ENCODE measurements at regions not wholly inside any gene's neighbourhood (a gene's known extent, or its start where the extent isn't known, plus 50 kb on each side); places are given as distances from the start of the nearest gene placed in this dataset.
"Not testable (repeated sequence)": the region's sequence is repeated elsewhere in the genome, so short reads cannot be mapped to it uniquely, and the experiment has no call there.

DNA sequence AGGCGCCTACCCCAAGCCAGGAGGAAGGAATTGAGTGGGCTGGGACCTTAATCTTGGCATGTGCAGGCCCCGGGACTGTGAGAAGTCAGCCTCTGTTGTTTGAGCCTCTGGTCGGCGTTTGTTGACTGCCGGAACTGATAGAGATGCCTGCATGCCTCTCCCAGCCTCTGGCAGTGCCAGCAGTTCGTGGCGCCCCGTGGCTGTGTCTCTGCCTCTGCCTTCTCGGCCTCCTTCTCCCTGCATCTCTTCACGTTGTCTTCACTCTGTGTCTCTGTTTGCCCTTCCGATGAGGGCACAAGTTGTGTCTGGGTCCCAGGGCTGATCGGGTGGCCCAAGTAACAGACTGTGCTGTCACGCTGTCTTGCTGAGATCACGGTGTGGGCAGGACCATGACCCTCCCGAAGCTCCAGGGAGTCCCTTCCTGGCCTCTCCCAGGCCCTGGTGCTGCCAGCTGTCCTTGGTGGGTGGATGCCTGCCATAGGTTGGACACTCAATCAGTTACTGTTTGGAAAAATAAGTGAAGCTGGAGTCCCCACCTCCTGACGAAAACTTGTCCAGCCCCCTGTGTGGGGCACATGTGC is 133.5 kb upstream of the LPCAT1 start:
- Mint-ChIP-seq H3K4me3 (no peak overlapping the region), H3K27ac (no peak overlapping the region), H3K4me1 (peaks cover 11 to 17% (median 14%) of the 10 kb centered on the region in 3 donors), H3K36me3 (no peaks in the 10 kb centered on the region), H3K27me3 (peaks cover 6 to 60% (median 29%) of the 10 kb centered on the region in 3 donors), H3K9me3 (no peaks in the 10 kb centered on the region)
- DNase-seq (no peak), ATAC-seq (ENCODE audit: low read depth in 2 of 2) (no peak)

DNA sequence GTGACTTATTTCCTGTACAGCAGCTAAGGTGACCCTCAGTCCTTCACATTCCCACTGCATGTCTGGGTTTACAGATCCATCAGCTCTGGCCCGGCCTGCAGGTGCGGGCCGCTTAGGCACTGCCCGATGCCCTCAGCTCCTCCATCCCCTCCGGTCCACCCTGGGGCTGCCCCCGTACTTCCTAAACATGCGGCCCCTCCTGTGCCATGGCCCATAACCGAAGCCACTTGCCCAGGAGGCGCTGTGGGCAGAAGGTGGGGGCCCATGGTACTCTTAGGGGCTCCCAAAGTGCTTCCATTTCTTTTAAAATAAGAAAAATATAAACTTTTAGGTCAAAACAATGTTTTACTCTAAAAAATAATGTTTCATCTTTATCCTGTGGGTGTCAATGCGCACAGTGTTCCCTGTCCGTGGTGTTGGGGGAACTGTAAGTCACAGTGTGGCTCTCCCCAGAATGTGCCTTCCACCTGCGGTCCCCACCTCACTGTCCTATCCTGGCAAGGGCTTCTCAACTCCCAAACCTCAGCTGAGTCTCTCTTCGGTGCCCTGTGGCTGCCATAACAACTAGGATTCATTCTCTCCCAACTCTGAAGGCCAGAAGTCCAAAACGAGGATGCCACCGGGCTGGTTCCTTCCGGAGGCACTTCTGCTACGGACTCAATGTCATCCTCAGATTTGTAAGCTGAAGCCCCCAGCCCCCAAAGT is 132.7 kb upstream of the LPCAT1 start:
- peaks cover 6 to 57% (median 27%) of the 10 kb centered on the region in 3 donors for H3K27me3 Mint-ChIP-seq

DNA sequence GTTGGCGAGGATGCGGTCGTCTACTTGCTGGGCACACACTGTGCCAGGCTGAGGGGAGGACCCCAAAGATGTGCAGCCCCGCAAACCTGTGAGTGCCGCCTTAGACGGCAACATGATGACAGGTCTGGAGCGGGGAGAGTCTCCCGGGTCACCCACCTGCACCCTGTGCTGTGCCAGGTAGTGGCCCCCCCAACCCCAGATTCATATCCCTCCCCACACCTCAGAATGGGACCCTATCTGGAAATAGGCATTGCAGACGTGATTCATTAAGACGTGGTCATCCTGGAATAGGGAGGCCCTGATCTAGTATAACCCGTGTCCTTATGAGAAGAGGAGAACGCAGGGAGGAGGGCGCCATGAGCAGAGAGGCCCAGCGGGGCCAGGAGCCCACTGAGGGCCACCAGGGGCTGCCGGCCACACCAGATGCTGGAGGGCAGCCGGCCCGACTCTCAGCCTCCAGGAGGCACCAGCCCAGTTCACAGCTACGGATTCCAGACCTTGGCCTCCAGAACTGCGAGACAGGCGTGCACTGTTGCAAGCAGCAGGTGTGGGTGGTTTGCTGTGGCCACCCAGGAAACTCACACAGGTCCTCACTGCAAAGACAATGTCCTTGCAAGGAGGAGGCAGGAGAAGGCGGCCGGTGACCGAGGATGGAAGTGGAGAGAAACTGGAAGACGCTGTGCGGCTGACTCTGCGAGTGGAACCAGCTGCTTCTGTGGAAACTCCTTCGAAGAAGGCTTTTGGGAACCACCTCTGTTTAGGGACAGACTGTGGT is 131.9 kb upstream of the LPCAT1 start:
- Mint-ChIP-seq H3K36me3 (no peaks in the 10 kb centered on the region), H3K4me3 (peak overlapping the region in 2 of 8 donors; percentile 15 to 70), H3K9me3 (no peaks in the 10 kb centered on the region), H3K27ac (no peak overlapping the region), H3K4me1 (peaks cover 11 to 20% (median 17%) of the 10 kb centered on the region in 3 donors), H3K27me3 (peaks cover 6 to 58% (median 30%) of the 10 kb centered on the region in 3 donors)
- ATAC-seq (ENCODE audit: low read depth in 2 of 2): no peak
- no peak for DNase-seq

More for the DNA sequence above, 132.7 kb upstream of the LPCAT1 start:
- no peak overlapping the region for H3K27ac Mint-ChIP-seq
- peak overlapping the region in 1 of 8 donors; percentile 15 for H3K4me3 Mint-ChIP-seq
- H3K36me3 Mint-ChIP-seq: no peaks in the 10 kb centered on the region
- ATAC-seq (ENCODE audit: low read depth in 2 of 2) (no peak), DNase-seq (no peak)
- peaks cover 11 to 17% (median 14%) of the 10 kb centered on the region in 3 donors for H3K4me1 Mint-ChIP-seq
- no peaks in the 10 kb centered on the region for H3K9me3 Mint-ChIP-seq

DNA sequence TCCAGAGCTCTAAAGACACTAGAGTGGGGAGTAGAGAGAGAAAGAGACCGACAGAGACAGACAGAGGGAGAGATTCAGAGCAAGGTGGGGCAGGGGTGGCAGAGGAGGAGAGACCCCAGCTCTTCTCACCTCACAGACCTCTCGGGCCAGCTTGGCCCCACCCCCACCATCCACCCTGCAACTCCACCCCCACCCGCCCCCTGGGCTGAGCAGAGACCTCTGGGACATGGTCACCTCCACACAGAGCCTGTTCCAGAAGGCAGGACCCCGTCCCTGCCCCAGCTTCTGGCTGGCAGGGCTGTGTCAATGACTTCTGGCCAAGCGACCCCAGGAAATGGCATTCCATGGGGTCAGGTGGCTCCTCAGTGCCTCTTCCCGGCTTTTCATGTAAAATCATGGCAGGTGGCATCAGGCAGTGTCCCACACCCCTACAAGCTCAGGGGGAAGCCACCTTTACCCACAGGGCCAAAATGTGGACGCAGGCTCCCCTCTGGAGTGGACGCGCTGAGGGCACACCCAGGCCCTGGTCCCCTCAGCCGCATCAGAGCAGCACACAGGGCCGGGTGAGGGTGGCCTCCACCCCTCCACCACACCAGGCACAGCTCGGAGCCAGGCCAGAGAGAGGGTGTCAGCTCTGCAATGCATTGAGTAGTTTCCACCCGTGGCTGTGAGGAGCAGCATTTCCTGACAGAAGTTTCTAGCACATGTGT is 131.2 kb upstream of the LPCAT1 start:
- no peak for ATAC-seq (ENCODE audit: low read depth in 2 of 2)
- peaks cover 6 to 56% (median 32%) of the 10 kb centered on the region in 3 donors for H3K27me3 Mint-ChIP-seq
- peak overlapping the region in 3 of 6 donors; percentile 60 to 70 (median 62) for H3K27ac Mint-ChIP-seq
- peaks cover 11 to 23% (median 17%) of the 10 kb centered on the region in 3 donors for H3K4me1 Mint-ChIP-seq
- peak overlapping the region in 5 of 8 donors; percentile 21 to 70 (median 39) for H3K4me3 Mint-ChIP-seq
- DNase-seq: no peak
- no peaks in the 10 kb centered on the region for H3K36me3 Mint-ChIP-seq
- no peaks in the 10 kb centered on the region for H3K9me3 Mint-ChIP-seq

DNA sequence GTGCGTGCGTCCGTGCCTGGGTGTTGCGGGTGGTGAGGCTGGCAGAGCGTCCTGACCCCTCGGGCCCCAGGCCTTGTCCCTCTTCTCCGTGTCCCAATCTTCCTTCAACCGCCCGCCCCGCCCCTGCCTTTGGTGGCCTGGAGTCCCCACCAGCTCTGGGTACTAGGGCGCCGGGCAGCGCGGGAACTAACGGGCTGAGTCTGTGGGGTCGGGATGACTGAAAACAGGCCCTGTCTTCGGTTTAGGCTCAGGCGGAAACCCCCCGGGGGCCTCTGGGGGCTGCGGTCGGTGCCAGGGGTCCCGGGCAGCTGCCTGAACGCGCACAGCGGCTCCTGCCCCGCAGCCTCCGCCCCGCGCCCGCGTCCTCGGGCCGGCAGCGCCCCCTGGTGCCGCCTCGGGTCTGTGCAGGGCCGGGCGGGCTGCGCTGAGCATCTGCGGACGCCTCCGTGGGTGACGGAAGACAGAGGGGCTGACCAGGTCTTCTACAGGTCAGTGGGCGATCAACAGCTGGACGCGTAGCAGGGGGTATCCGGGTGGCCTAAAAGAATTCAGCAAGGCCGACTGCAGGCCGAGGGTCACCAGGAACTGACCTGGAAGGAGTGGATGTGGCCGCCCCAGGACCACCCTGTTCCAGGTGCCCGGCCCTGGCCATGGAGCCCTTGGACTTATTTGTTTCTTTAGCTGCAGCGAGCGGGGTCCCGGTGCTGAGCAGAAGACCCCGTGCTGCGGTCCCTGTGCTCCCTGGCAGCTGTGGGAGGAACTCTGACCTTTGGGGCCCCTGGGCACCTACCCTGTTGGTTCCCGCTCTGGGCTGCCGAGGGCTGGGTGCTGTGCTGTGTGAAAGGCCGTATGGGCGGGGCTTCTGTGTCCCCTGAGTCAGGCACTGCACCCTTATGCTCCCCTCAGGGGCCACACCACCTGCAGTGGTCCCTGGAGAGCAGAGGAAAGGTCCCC is 130.2 kb upstream of the LPCAT1 start:
- Mint-ChIP-seq H3K27me3 (peaks cover 12 to 57% (median 41%) of the 10 kb centered on the region in 3 donors), H3K4me3 (peak overlapping the region in 7 of 8 donors; percentile 39 to 84 (median 70))
- peak; percentile 45 for DNase-seq

DNA sequence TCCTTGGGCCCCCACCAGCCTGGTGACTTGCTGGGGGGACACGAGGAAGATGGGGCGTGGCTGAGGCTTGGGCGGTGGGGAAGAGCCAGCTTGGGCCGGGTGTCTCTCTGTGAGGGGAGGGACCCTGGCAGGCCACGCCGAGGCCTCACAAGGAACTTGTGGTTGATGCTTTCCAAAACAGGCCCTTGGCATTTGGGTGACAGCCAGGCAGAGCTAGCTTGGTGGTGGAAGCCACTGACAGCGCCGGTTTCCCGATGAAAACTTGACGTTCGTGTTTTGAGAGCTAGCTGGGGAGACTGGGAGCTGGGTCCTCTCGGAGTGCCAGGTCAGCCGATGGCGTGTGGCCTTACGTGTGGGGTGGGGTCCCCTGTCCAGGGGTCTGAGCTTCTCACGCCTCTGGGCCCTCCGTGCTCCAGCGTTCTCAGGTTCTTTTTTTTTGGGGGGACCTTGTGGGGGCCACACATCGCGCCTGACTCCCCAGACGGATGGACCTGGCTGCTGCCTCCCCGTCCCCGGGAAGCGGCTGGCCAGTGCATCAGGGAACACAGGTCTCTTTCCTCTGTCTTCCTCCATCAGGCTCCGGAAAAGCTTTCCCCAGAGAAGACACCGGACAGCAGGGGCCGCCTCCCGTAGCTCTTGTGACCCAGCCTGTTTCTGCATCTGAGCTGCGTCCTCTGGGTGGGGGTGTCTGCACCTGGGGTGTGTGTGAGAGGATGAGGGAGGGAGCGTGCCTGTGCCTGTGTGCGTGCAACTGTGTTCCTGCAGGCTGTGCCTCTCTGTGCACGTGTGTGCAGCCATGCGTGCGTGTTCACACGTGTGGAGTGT is 129.3 kb upstream of the LPCAT1 start:
- Mint-ChIP-seq H3K27ac (peak overlapping the region in 4 of 6 donors; percentile 45 to 80 (median 66)), H3K4me1 (peaks cover 11 to 23% (median 17%) of the 10 kb centered on the region in 3 donors), H3K9me3 (no peaks in the 10 kb centered on the region), H3K27me3 (peaks cover 12 to 57% (median 36%) of the 10 kb centered on the region in 3 donors), H3K36me3 (no peaks in the 10 kb centered on the region), H3K4me3 (peak overlapping the region; percentile 30 to 84 (median 72))
- ATAC-seq (ENCODE audit: low read depth in 2 of 2) (peak; percentile 71 to 75), DNase-seq (peak; percentile 55)

More for the DNA sequence above, 130.2 kb upstream of the LPCAT1 start:
- Mint-ChIP-seq H3K27ac (peak overlapping the region in 4 of 6 donors; percentile 60 to 80 (median 62)), H3K4me1 (peaks cover 11 to 23% (median 17%) of the 10 kb centered on the region in 3 donors)
- not testable (repeated sequence) for H3K36me3 Mint-ChIP-seq, H3K9me3 Mint-ChIP-seq
- ATAC-seq (ENCODE audit: low read depth in 2 of 2): peak; percentile 78 to 83

DNA sequence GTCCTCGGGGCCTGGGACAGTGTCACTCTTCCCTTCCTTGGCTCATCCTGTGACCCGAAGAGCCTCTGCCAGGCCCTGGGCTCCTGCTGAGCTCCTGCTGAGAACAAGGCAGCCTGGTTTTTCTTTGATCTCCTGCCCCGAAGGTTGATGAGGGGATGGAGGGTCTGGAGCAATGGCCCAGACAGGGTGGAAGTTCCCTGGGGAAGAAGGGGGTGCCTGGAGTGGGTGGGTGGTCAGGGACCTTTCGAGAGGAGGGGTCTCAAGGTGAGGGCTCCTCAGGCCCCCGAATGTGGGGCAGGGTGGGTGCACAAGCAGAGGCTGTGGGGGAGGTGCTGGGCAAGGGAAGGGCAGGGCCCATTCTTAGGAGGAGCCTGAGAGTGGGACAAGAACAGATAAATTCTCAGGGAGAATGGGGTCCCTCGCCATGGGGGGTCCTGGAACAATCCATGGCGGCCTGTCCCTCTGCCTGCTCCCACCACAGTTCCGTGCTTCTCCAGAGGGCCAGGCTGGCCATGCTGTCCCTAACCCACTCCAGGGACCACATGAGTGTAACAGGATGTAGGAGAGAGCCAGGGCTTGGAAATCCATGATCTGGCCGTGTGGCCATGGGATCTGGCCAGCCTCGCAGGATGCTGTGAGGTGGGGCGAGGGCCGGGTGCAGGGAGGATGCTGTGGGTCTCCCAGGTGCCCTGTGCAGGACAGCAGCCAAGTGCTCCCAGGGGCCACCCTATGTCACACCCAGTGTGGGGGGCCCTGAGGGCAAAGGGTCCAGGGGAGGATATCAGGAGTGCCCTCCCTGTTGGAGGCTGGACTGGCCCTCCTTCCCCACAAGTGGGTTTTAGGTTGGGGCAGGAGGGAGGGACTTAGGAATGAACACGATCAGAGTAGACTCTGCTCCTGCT is 128.5 kb upstream of the LPCAT1 start:
- H3K27me3 Mint-ChIP-seq: peaks cover 12 to 53% (median 34%) of the 10 kb centered on the region in 3 donors
- peak overlapping the region in 3 of 6 donors; percentile 60 to 80 (median 63) for H3K27ac Mint-ChIP-seq
- DNase-seq (no peak), ATAC-seq (ENCODE audit: low read depth in 2 of 2) (no peak)
- peaks cover 11 to 23% (median 17%) of the 10 kb centered on the region in 3 donors for H3K4me1 Mint-ChIP-seq
- peak overlapping the region in 5 of 8 donors; percentile 15 to 80 (median 70) for H3K4me3 Mint-ChIP-seq
- H3K9me3 Mint-ChIP-seq: no peaks in the 10 kb centered on the region
- no peaks in the 10 kb centered on the region for H3K36me3 Mint-ChIP-seq

DNA sequence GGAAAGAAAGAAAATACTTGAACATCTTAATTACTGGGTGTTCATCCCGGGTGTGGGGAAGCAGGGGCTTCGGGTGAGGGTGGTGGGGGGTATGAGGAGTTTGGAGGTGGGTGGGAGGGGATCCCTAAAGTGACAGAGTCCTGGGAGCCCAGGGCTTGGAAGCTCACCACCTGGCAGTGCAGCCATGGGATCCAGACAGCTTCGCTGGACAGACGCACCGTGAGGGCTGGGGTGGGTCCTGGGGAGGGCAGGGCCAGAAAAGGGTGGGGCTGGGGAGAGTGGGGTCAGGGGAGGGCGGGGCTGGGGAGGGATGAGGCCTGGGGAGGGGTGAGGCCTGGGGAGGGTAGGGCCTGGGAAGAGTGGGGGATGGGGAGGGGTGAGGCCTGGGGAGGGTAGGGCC is 127.5 kb upstream of the LPCAT1 start:
- H3K4me3 Mint-ChIP-seq: peak overlapping the region in 1 of 8 donors; percentile 49
- no peaks in the 10 kb centered on the region for H3K9me3 Mint-ChIP-seq
- DNase-seq: no peak
- no peak for ATAC-seq (ENCODE audit: low read depth in 2 of 2)
- H3K4me1 Mint-ChIP-seq: peaks cover 11 to 23% (median 17%) of the 10 kb centered on the region in 3 donors
- H3K27ac Mint-ChIP-seq: peak overlapping the region in 2 of 6 donors; percentile 73 to 80
- no peaks in the 10 kb centered on the region for H3K36me3 Mint-ChIP-seq
- H3K27me3 Mint-ChIP-seq: peaks cover 16 to 50% (median 31%) of the 10 kb centered on the region in 3 donors

DNA sequence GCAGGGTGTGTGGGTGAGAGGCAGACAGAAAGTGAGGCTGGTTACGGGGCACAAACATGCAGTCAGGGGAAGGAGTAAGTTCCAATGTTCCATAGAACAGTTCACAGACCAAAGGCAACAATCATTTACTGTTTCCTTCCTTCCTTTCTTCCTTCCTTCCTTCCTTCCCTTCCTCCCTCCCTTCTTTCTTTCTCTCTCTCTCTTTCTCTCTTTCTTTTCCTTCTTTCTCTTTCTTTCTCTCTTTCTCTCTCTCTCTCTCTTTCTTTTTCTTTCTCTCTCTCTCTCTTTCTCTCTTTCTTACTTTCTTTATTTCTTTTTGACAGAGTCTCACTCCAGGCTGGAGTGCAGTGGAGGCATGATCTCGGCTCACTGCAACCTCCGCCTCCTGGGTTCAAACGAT is 125.8 kb upstream of the LPCAT1 start:
- peaks cover 14 to 26% (median 14%) of the 10 kb centered on the region in 3 donors for H3K4me1 Mint-ChIP-seq
- DNase-seq (no peak), ATAC-seq (ENCODE audit: low read depth in 2 of 2) (no peak)
- no peaks in the 10 kb centered on the region for H3K9me3 Mint-ChIP-seq
- peaks cover 24 to 59% (median 31%) of the 10 kb centered on the region in 3 donors for H3K27me3 Mint-ChIP-seq
- no peaks in the 10 kb centered on the region for H3K36me3 Mint-ChIP-seq
- H3K4me3 Mint-ChIP-seq: no peak overlapping the region
- H3K27ac Mint-ChIP-seq: peak overlapping the region in 2 of 6 donors; percentile 1 to 53

DNA sequence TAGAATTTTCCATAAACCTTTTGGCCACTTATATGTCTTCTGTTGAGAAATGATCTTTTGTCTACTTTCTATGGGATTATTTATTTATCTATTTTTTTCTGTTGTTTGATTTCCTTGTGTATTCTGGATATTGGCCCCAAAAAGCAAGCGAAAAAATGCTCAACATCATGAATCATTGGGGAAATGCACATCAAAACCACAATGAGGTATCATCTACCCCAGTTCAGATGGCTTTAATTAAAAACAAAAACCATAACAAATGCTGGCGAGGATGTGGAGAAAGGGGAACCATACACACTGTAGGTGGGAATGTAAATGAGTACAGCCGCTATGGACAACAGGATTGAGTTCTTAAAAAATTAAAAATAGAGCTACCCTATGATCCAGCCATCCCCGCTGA is 125.0 kb upstream of the LPCAT1 start:
- DNase-seq (no peak), ATAC-seq (ENCODE audit: low read depth in 2 of 2) (no peak)
- Mint-ChIP-seq H3K27ac (no peak overlapping the region), H3K4me1 (peaks cover 11 to 23% (median 15%) of the 10 kb centered on the region in 3 donors), H3K36me3 (no peaks in the 10 kb centered on the region), H3K9me3 (no peaks in the 10 kb centered on the region), H3K27me3 (peaks cover 29 to 59% (median 31%) of the 10 kb centered on the region in 3 donors), H3K4me3 (no peak overlapping the region)
